SU-DHL-6 (cell line): ENCODE measurements at regions not wholly inside any gene's neighbourhood (a gene's known extent, or its start where the extent isn't known, plus 50 kb on each side); places are given as distances from the start of the nearest gene placed in this dataset.

Experiments
- H2AFZ ChIP-seq: fragments of 200-600 bp; sonication (generic); 2 replicates; pipeline ENCODE4 v1.6.1; 2014; ENCODE audit warnings: low read depth, mild to moderate bottlenecking, moderate library complexity, mixed read lengths, antibody characterized with exemption, low read length; ENCODE audit not compliant: severe bottlenecking
- H3F3A ChIP-seq: fragments of 200-600 bp; shearing (Covaris generic); 2 replicates; pipeline ENCODE4 v1.6.0; 2016; ENCODE audit warnings: antibody characterized with exemption, mild to moderate bottlenecking; ENCODE audit not compliant: insufficient read depth
- H3K27ac ChIP-seq: fragments of 200-600 bp; sonication (generic); 2 replicates; pipeline ENCODE4 v1.5.1; 2016; ENCODE audit warnings: low read depth, mild to moderate bottlenecking, low read length, moderate library complexity, mixed read lengths
- H3K27me3 ChIP-seq: fragments of 200-600 bp; sonication (generic), shearing (Covaris generic); 2 replicates; pipeline ENCODE4 v1.6.0; 2014; ENCODE audit warnings: mild to moderate bottlenecking, low read length
- H3K36me3 ChIP-seq: fragments of 200-600 bp; sonication (generic); 2 replicates; pipeline ENCODE4 v1.6.1; 2014; ENCODE audit warnings: mild to moderate bottlenecking, low read length, mixed read lengths
- H3K4me2 ChIP-seq: fragments of 300-600, 200-600 bp; shearing (Covaris generic), sonication (generic); 2 replicates; pipeline ENCODE4 v1.6.0; 2014; ENCODE audit warnings: low read length, low read depth, mild to moderate bottlenecking; ENCODE audit not compliant: poor library complexity, severe bottlenecking
- H3K4me3 ChIP-seq: fragments of 200-600 bp; sonication (generic); 2 replicates; pipeline ENCODE4 v1.5.1; 2014; ENCODE audit warnings: antibody characterized with exemption, low read length, mild to moderate bottlenecking, mixed read lengths; ENCODE audit not compliant: insufficient read depth, poor library complexity, severe bottlenecking
- H3K79me2 ChIP-seq: fragments of 200-600 bp; sonication (generic); 2 replicates; pipeline ENCODE4 v1.6.1; 2014; ENCODE audit warnings: mild to moderate bottlenecking, low read length, moderate library complexity; ENCODE audit not compliant: insufficient read depth
- H3K9ac ChIP-seq: fragments of 200-600 bp; sonication (generic); 2 replicates; pipeline ENCODE4 v1.7.0; 2014; ENCODE audit warnings: mild to moderate bottlenecking, low read length
- H3K9me2 ChIP-seq: fragments of 200-600 bp; sonication (generic); replicated peaks from 2 replicates; pipeline ENCODE4 v1.6.1; 2014; ENCODE audit warnings: low read length; ENCODE audit not compliant: insufficient read depth
- H3K9me3 ChIP-seq: fragments of 200-600 bp; sonication (generic); 2 replicates; pipeline ENCODE4 v1.6.1; 2014; ENCODE audit warnings: low read length, mixed read lengths; ENCODE audit not compliant: insufficient read depth
- H4K20me1 ChIP-seq: fragments of 200-600 bp; sonication (generic); 2 replicates; pipeline ENCODE4 v1.6.1; 2014; ENCODE audit warnings: low read depth, mild to moderate bottlenecking, antibody characterized with exemption, low read length, moderate library complexity, mixed read lengths
- CTCF ChIP-seq: fragments of 200-600 bp; sonication (generic); IDR thresholded peaks from one replicate; pipeline ENCODE4 v1.5.1; 2017; ENCODE audit warnings: antibody characterized with exemption, mild to moderate bottlenecking, low read length, moderate library complexity; ENCODE audit not compliant: insufficient read depth, poor library complexity, severe bottlenecking
- EZH2phosphoT487 ChIP-seq: fragments of 200-600 bp; sonication (generic), shearing (Covaris generic); conservative IDR thresholded peaks from 2 replicates; pipeline ENCODE4 v1.6.1; 2018; ENCODE audit warnings: mild to moderate bottlenecking, antibody characterized with exemption, low read length, moderate library complexity, mixed read lengths

DNA sequence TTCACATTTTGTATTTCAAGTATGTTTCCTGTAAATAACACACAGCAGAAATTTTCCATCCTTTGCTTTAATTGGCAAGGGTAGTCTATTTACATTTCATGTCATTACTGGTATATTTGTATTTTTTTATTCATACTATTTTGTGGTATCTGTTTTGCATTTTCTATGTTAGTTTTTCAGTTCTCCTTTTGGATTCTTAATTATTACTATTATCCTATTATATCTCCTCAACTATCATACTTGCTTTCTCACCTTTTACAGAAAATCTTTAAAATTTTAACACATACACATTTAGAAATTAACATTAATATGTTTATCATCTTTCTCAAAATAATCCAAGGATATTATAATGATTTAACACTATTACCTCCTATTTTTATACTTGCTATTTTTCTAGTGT lies 918.3 kb upstream of the MAP3K7 start:
- H3K9ac ChIP-seq = no peak overlapping the region
- no peaks in the 10 kb centered on the region for H3K79me2 ChIP-seq
- TF ChIP-seq EZH2phosphoT487 (no peak), CTCF (no peak)
- no peaks in the 10 kb centered on the region for H3F3A ChIP-seq
- H4K20me1 ChIP-seq = no peaks in the 10 kb centered on the region
- H3K9me2 ChIP-seq = no peaks in the 10 kb centered on the region
- no peak overlapping the region for H3K4me3 ChIP-seq
- no peak overlapping the region for H3K27ac ChIP-seq
- no peaks in the 10 kb centered on the region for H3K36me3 ChIP-seq
- H3K4me2 ChIP-seq = no peak overlapping the region
- H2AFZ ChIP-seq = no peak overlapping the region
- no peaks in the 10 kb centered on the region for H3K9me3 ChIP-seq
- no peaks in the 10 kb centered on the region for H3K27me3 ChIP-seq

GRCh38 chr6:91501930-91502329 lies 915.1 kb upstream of the MAP3K7 start:
- Histone ChIP-seq H3K9me3 (no peaks in the 10 kb centered on the region), H4K20me1 (no peaks in the 10 kb centered on the region), H2AFZ (no peak overlapping the region), H3K27ac (no peak overlapping the region), H3K27me3 (no peaks in the 10 kb centered on the region), H3K79me2 (no peaks in the 10 kb centered on the region), H3K4me3 (no peak overlapping the region), H3F3A (no peaks in the 10 kb centered on the region), H3K36me3 (no peaks in the 10 kb centered on the region), H3K4me2 (no peak overlapping the region), H3K9me2 (no peaks in the 10 kb centered on the region), H3K9ac (no peak overlapping the region)
- TF ChIP-seq EZH2phosphoT487 (no peak), CTCF (no peak)

DNA sequence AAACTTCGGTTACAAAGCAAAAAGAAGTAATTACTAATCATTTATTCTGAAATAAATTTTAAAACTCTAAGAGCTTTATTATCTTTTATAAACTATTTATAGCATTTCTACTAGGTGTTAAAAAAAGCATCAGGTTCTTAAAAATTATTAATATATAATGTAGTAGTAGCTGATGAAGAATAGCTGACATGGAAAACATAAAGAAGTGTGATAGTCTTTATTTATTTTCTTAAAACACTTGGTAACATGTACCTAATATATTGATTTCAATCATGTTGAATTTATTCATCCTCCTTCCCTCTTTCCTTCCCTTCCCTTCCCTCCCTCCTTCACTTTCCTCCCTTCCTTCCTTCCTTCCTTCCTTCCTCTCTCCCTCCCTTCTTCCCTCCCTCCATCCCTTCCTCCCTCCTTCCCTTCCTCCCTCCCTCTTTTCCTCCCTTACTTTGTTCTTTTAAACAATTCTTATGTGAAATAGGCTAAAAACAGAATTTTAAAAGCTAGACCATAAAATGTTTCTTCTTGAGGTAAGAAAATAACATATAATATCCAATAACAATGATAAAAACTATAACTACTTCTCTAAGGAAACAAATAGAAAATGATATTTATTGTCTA lies 913.9 kb upstream of the MAP3K7 start:
- Histone ChIP-seq H3K9me2 (no peaks in the 10 kb centered on the region), H3K4me2 (no peak overlapping the region), H4K20me1 (no peaks in the 10 kb centered on the region), H3K79me2 (no peaks in the 10 kb centered on the region), H2AFZ (no peak overlapping the region), H3K27ac (no peak overlapping the region), H3K4me3 (no peak overlapping the region), H3K9me3 (no peaks in the 10 kb centered on the region), H3K36me3 (no peaks in the 10 kb centered on the region), H3K9ac (no peak overlapping the region), H3F3A (no peaks in the 10 kb centered on the region), H3K27me3 (no peaks in the 10 kb centered on the region)
- TF ChIP-seq CTCF (no peak), EZH2phosphoT487 (no peak)
